ENCODE measurements at regions not wholly inside any gene's neighbourhood (a gene's known extent, or its start where the extent isn't known, plus 50 kb on each side); places are given as distances from the start of the nearest gene placed in this dataset.

DNA sequence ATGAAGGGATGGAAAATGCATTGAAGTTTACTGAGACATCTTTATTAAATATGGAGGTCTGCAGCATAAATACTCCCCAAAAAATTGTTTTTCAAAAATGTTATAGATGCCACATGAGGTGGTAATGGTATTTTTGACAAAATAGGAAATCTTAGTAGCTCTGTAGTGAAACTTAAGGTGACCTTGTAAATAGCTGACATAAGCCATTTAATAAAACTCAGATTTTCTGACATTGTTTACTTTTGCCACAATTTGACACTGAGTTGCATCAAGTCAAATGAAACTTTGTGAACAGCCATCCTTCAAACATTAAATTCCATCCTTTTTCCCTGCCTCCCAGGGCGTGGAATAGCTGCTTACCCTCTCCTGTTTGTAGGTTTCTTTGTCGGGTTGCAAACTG, 953.1 kb downstream of the PCDH17 start:
- TF ChIP-seq, protein P1, sequence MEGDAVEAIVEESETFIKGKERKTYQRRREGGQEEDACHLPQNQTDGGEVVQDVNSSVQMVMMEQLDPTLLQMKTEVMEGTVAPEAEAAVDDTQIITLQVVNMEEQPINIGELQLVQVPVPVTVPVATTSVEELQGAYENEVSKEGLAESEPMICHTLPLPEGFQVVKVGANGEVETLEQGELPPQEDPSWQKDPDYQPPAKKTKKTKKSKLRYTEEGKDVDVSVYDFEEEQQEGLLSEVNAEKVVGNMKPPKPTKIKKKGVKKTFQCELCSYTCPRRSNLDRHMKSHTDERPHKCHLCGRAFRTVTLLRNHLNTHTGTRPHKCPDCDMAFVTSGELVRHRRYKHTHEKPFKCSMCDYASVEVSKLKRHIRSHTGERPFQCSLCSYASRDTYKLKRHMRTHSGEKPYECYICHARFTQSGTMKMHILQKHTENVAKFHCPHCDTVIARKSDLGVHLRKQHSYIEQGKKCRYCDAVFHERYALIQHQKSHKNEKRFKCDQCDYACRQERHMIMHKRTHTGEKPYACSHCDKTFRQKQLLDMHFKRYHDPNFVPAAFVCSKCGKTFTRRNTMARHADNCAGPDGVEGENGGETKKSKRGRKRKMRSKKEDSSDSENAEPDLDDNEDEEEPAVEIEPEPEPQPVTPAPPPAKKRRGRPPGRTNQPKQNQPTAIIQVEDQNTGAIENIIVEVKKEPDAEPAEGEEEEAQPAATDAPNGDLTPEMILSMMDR (conservative IDR thresholded peaks at IDR 0.05; ENCODE audit: low read length): no peak
- TF ChIP-seq EZH2phosphoT487 (IDR thresholded peaks at IDR 0.05; ENCODE audit: borderline replicate concordance): no peak
